CD4-positive, alpha-beta T cell (primary cell): ENCODE measurements at regions not wholly inside any gene's neighbourhood (a gene's known extent, or its start where the extent isn't known, plus 50 kb on each side); places are given as distances from the start of the nearest gene placed in this dataset.

Source experiments
- ATAC-seq: fragments of 200-7000 bp; cut with Tn5 transposase; one replicate; pipeline ENCODE4 v1.10.0; 2022; ENCODE audit warnings: mild to moderate bottlenecking; ENCODE audit not compliant: poor library complexity
- CTCF ChIA-PET: fragments of 350-600 bp; sonication (Branson Sonifier 250); formaldehyde crosslinking; loops from one replicate; lab custom pipeline; 2021; ENCODE audit warnings: antibody characterized with exemption, inconsistent platforms; lab: Charles Lee
- POLR2A ChIA-PET: fragments of 350-600 bp; sonication (Branson Sonifier 250); formaldehyde crosslinking; loops from one replicate; lab custom pipeline; 2021; ENCODE audit warnings: antibody characterized with exemption, inconsistent platforms; lab: Charles Lee
- DNase-seq, 14 experiments: peaks; one replicate each; pipeline ENCODE4 v3.0.0-alpha.2; 2013 to 2020; ENCODE audit warnings: mixed read lengths in 2 of 14
- H3K27ac ChIP-seq, 2 donors: one replicate each; pipeline versions ENCODE4 v1.5.1 to v1.7.0; 2013; ENCODE audit warnings: low read length in 2 of 2, low read depth in 1 of 2, mild to moderate bottlenecking in 1 of 2
- H3K27me3 ChIP-seq, 2 experiments: 1 replicate in 1 of 2; 2 replicates in 1 of 2; pipeline versions ENCODE4 v1.6.1 to v1.7.0; 2013; ENCODE audit warnings: low read length in 2 of 2, control low read depth in 1 of 2, mild to moderate bottlenecking in 1 of 2, moderate library complexity in 1 of 2; ENCODE audit not compliant: insufficient read depth in 2 of 2, control insufficient read depth in 1 of 2
- H3K36me3 ChIP-seq: one replicate; pipeline ENCODE4 v1.6.1; 2013; ENCODE audit warnings: low read length, control low read depth; ENCODE audit not compliant: insufficient read depth
- H3K4me1 ChIP-seq: one replicate; pipeline ENCODE4 v1.6.1; 2013; ENCODE audit warnings: low read length, control low read depth; ENCODE audit not compliant: insufficient read depth
- H3K4me3 ChIP-seq: one replicate; pipeline ENCODE4 v1.5.1; 2013; ENCODE audit warnings: mild to moderate bottlenecking, low read length, moderate library complexity
- H3K9me3 ChIP-seq, 2 experiments: 1 replicate in 1 of 2; 2 replicates in 1 of 2; pipeline versions ENCODE4 v1.6.1 to v1.7.0; 2013; ENCODE audit warnings: low read length in 2 of 2, mild to moderate bottlenecking in 2 of 2, control low read depth in 1 of 2, moderate library complexity in 1 of 2; ENCODE audit not compliant: control insufficient read depth in 1 of 2, insufficient read depth in 1 of 2
- H3K27ac Mint-ChIP-seq: one replicate; pipeline ENCODE4 v1.8.0; 2020; ENCODE audit warnings: mixed read lengths
- H3K27me3 Mint-ChIP-seq: one replicate; pipeline ENCODE4 v1.8.0; 2021; ENCODE audit warnings: mixed read lengths
- H3K36me3 Mint-ChIP-seq: one replicate; pipeline ENCODE4 v1.8.0; 2021; ENCODE audit warnings: low read depth, mixed read lengths
- H3K4me1 Mint-ChIP-seq: one replicate; pipeline ENCODE4 v1.8.0; 2021; ENCODE audit warnings: low read depth, mixed read lengths
- H3K4me3 Mint-ChIP-seq: one replicate; pipeline ENCODE4 v1.8.0; 2020; ENCODE audit warnings: mild to moderate bottlenecking, mixed read lengths
- H3K9me3 Mint-ChIP-seq: one replicate; pipeline ENCODE4 v1.8.0; 2020; ENCODE audit warnings: mixed read lengths
- CTCF ChIP-seq: fragments of 200-600 bp; IDR thresholded peaks from one replicate; pipeline ENCODE4 v1.8.0; 2022; ENCODE audit warnings: antibody characterized with exemption, mild to moderate bottlenecking
- intact Hi-C, 2 experiments: fragments of 100-400 bp; cut with DNase I in 1 of 2; cut with micrococcal nuclease in 1 of 2; formaldehyde crosslinking; loops; one replicate each; pipeline versions ENCODE4 v1.15.1 to v1.9.0; 2023 to 2025; cut with DNase I, micrococcal nuclease

GRCh38 chr4:59127006-59127405 lies 2016.8 kb upstream of the IGFBP7 start:
- no peak overlapping the region for H3K4me3 ChIP-seq
- ChIA-PET CTCF (no interaction called here), POLR2A (no interaction called here)
- H3K9me3 ChIP-seq = peaks cover 3 to 6% of the 10 kb centered on the region in 2 experiments
- Mint-ChIP-seq H3K9me3 (peaks cover 9% of the 10 kb centered on the region), H3K27ac (no peak overlapping the region), H3K36me3 (no peaks in the 10 kb centered on the region), H3K27me3 (no peaks in the 10 kb centered on the region), H3K4me3 (no peak overlapping the region), H3K4me1 (no peaks in the 10 kb centered on the region)
- no peaks in the 10 kb centered on the region for H3K4me1 ChIP-seq
- no peak for TF ChIP-seq CTCF
- intact Hi-C loops = no loop called here
- no peaks in the 10 kb centered on the region for H3K27me3 ChIP-seq
- DNase-seq (no peak), ATAC-seq (no peak)
- H3K36me3 ChIP-seq = no peaks in the 10 kb centered on the region
- H3K27ac ChIP-seq = no peak overlapping the region

GRCh38 chr4:59127743-59128142 lies 2017.6 kb upstream of the IGFBP7 start:
- DNase-seq (no peak), ATAC-seq (no peak)
- H3K4me3 ChIP-seq = no peak overlapping the region
- H3K4me1 Mint-ChIP-seq = no peaks in the 10 kb centered on the region
- intact Hi-C loops = no loop called here
- no peak for TF ChIP-seq CTCF
- peaks cover 9% of the 10 kb centered on the region for H3K9me3 Mint-ChIP-seq
- POLR2A ChIA-PET = no interaction called here
- H3K27me3 ChIP-seq = no peaks in the 10 kb centered on the region
- H3K4me1 ChIP-seq = no peaks in the 10 kb centered on the region
- CTCF ChIA-PET = no interaction called here
- peaks cover 3 to 7% of the 10 kb centered on the region in 2 experiments for H3K9me3 ChIP-seq
- no peaks in the 10 kb centered on the region for H3K36me3 ChIP-seq
- no peaks in the 10 kb centered on the region for H3K27me3 Mint-ChIP-seq
- H3K27ac ChIP-seq = no peak overlapping the region
- H3K4me3 Mint-ChIP-seq = no peak overlapping the region
- no peak overlapping the region for H3K27ac Mint-ChIP-seq
- no peaks in the 10 kb centered on the region for H3K36me3 Mint-ChIP-seq

- Mint-ChIP-seq H3K27me3 (no peaks in the 10 kb centered on the region), H3K4me1 (no peaks in the 10 kb centered on the region), H3K36me3 (no peaks in the 10 kb centered on the region), H3K4me3 (no peak overlapping the region), H3K9me3 (peaks cover 15% of the 10 kb centered on the region), H3K27ac (no peak overlapping the region)
- ChIA-PET CTCF (no interaction called here), POLR2A (no interaction called here)
- intact Hi-C loops = no loop called here
- Histone ChIP-seq H3K4me3 (no peak overlapping the region), H3K9me3 (peaks cover 0 to 12% of the 10 kb centered on the region in 2 experiments), H3K27ac (no peak overlapping the region), H3K27me3 (no peaks in the 10 kb centered on the region), H3K36me3 (no peaks in the 10 kb centered on the region), H3K4me1 (no peaks in the 10 kb centered on the region)
- no peak for TF ChIP-seq CTCF
- ATAC-seq = no peak
- no peak for DNase-seq
These were observed 2025.2 kb upstream of the IGFBP7 start for GRCh38 chr4:59135248-59135985.
